Astrocyte (in vitro differentiated cells and primary cell): ENCODE measurements at regions not wholly inside any gene's neighbourhood (a gene's known extent, or its start where the extent isn't known, plus 50 kb on each side); places are given as distances from the start of the nearest gene placed in this dataset.

Source experiments
- CTCF ChIP-seq: IDR thresholded peaks from 2 replicates; pipeline ENCODE4 v1.5.1; 2011; ENCODE audit warnings: low read depth, mild to moderate bottlenecking, inconsistent platforms, low read length, moderate library complexity; ENCODE audit not compliant: insufficient read depth
- EZH2 ChIP-seq: IDR thresholded peaks from 2 replicates; pipeline ENCODE4 v1.6.1; 2012; ENCODE audit warnings: mild to moderate bottlenecking, low read length, inconsistent platforms; ENCODE audit not compliant: insufficient read depth

- no peak for TF ChIP-seq CTCF
- TF ChIP-seq EZH2, result no peak
These were observed 107.2 kb upstream of the ECI2 start for GRCh38 chr6:4242601-4243000.
